Testis (tissue), 2 donors: ENCODE measurements at regions not wholly inside any gene's neighbourhood (a gene's known extent, or its start where the extent isn't known, plus 50 kb on each side); places are given as distances from the start of the nearest gene placed in this dataset.
A peak's percentile ranks its signal among the peaks of the same experiment; 100 is the strongest.

Experiments used
- DNase-seq: peaks from one replicate; pipeline ENCODE4 v3.0.0-alpha.2; 2019
- H3K27ac ChIP-seq, 2 donors: fragments of 200-600 bp; sonication (generic); one replicate each; pipeline ENCODE4 v1.5.1; 2019
- H3K27me3 ChIP-seq: fragments of 200-600 bp; sonication (generic); one replicate; pipeline ENCODE4 v1.5.1; 2019
- H3K36me3 ChIP-seq: fragments of 200-600 bp; sonication (generic); one replicate; pipeline ENCODE4 v1.5.1; 2017; ENCODE audit warnings: low read depth; ENCODE audit errors: missing control alignments
- H3K4me1 ChIP-seq: fragments of 200-600 bp; sonication (generic); one replicate; pipeline ENCODE4 v1.5.1; 2019
- H3K4me3 ChIP-seq, 2 donors: fragments of 200-600 bp; sonication (generic); one replicate each; pipeline ENCODE4 v1.5.1; 2017 to 2019
- H3K9me3 ChIP-seq: fragments of 200-600 bp; sonication (generic); one replicate; pipeline ENCODE4 v1.5.1; 2017
- POLR2A ChIP-seq: fragments of 450-650 bp; IDR thresholded peaks from one replicate; pipeline ENCODE4 v1.6.1; 2017; ENCODE audit warnings: antibody characterized with exemption, mild to moderate bottlenecking, moderate library complexity
- WGBS, 2 donors: methylation state at CpG; one replicate each; pipeline ENCODE4 v1.1.5; 2018; 5-methylcytosine and 5-hydroxymethylcytosine counted together
- intact Hi-C: fragments of 100-400 bp; cut with DNase I; formaldehyde crosslinking; loops from one replicate; pipeline ENCODE4 v1.15.1; 2023; ENCODE audit warnings: low total_unique reads
- TF ChIP-seq, protein P1 (sequence below), 3 experiments: fragments of 450-650 bp in 2 of 3; fragments of 200-600 bp in 1 of 3; sonication (generic) in 1 of 3; IDR thresholded peaks; one replicate each; pipeline ENCODE4 v1.5.1; 2016 to 2019; ENCODE audit warnings: antibody characterized with exemption in 3 of 3, mild to moderate bottlenecking in 2 of 3, moderate library complexity in 1 of 3

DNA sequence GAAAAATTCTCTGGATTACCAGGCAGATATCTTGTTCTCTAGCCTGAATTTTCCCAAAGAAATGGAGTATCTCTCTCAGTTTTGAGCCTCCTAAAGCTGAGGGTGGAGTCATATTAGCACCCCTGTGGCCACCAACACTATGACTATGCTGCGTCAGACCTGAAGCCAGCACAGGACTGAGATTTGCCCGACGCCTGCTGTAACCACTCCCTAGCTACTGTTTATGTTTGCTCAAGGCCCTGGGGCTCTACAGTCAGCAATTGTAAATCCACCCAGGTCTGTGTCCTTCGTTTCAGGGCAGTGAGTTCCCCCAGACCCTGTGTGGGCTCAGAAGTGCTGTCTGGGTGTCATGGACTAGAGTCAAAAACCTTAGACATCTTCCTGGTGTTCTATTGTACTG lies 61.4 kb downstream of the ZXDA start:
- TF ChIP-seq, protein P1, sequence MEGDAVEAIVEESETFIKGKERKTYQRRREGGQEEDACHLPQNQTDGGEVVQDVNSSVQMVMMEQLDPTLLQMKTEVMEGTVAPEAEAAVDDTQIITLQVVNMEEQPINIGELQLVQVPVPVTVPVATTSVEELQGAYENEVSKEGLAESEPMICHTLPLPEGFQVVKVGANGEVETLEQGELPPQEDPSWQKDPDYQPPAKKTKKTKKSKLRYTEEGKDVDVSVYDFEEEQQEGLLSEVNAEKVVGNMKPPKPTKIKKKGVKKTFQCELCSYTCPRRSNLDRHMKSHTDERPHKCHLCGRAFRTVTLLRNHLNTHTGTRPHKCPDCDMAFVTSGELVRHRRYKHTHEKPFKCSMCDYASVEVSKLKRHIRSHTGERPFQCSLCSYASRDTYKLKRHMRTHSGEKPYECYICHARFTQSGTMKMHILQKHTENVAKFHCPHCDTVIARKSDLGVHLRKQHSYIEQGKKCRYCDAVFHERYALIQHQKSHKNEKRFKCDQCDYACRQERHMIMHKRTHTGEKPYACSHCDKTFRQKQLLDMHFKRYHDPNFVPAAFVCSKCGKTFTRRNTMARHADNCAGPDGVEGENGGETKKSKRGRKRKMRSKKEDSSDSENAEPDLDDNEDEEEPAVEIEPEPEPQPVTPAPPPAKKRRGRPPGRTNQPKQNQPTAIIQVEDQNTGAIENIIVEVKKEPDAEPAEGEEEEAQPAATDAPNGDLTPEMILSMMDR (IDR thresholded peaks at IDR 0.05) = no peak
- DNase-seq = no peak
- Histone ChIP-seq H3K27ac (no peak overlapping the region), H3K9me3 (no peaks in the 10 kb centered on the region), H3K4me3 (no peak overlapping the region), H3K27me3 (no peaks in the 10 kb centered on the region), H3K4me1 (no peaks in the 10 kb centered on the region), H3K36me3 (no peaks in the 10 kb centered on the region)
- intact Hi-C loops = no loop called here
- 38 to 67% methylated on average over 2 to 4 of the region's 4 CpGs for WGBS, 2 donors

DNA sequence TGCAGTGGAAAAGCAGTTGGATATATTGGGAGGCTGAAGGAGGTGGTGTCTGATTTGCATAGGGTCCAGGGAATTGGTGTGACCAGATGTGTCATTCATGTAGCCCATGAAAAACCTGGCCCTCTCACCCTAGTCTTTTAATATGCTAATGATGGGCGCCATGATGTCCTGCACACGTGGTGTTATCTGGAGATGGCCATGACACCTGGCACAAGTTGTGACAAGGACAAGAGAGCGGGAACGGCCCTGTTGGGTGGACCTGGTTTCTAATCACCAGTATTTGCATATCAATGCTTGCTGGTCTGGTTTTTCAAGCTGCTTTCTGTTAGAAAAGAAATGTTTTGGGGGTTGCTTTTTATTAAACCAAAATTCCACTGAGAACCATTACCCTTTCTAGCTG lies 87.4 kb downstream of the ZXDA start:
- intact Hi-C loops = no loop called here
- no peak overlapping the region for H3K4me3 ChIP-seq
- no peak for TF ChIP-seq POLR2A
- TF ChIP-seq, protein P1 (IDR thresholded peaks at IDR 0.05) = no peak
- H3K27ac ChIP-seq = no peak overlapping the region
- no peak for DNase-seq
- no peaks in the 10 kb centered on the region for H3K27me3 ChIP-seq
- WGBS, 2 donors = 48 to 53% methylated on average over 4 of the region's 4 CpGs
- no peaks in the 10 kb centered on the region for H3K9me3 ChIP-seq
- no peaks in the 10 kb centered on the region for H3K36me3 ChIP-seq
- no peaks in the 10 kb centered on the region for H3K4me1 ChIP-seq

DNA sequence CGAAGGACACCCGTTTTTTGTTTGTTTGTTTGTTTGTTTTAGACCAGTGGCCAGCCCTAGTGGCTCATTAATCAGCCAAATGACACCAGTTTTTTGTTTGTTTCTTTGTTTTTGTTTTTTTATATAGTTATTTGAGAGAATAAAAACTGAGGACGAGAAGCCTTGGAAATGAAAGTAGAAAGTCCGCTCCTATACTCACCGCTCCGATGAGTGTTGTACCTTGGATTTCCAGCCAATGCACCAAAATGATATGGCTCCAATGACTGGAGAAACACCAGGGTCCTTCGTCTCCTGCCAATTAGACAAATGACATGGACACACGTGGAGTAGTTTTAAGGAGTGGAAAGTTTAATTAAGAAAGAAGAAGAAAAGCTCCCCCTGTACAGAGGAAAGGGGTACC lies 87.9 kb downstream of the ZXDA start:
- Histone ChIP-seq H3K27ac (no peak overlapping the region), H3K36me3 (no peaks in the 10 kb centered on the region), H3K4me3 (no peak overlapping the region), H3K27me3 (no peaks in the 10 kb centered on the region), H3K9me3 (no peaks in the 10 kb centered on the region), H3K4me1 (no peaks in the 10 kb centered on the region)
- WGBS, 2 donors = 31 to 37% methylated on average over 7 to 8 of the region's 8 CpGs
- intact Hi-C loops = no loop called here
- DNase-seq = no peak
- TF ChIP-seq POLR2A = no peak

DNA sequence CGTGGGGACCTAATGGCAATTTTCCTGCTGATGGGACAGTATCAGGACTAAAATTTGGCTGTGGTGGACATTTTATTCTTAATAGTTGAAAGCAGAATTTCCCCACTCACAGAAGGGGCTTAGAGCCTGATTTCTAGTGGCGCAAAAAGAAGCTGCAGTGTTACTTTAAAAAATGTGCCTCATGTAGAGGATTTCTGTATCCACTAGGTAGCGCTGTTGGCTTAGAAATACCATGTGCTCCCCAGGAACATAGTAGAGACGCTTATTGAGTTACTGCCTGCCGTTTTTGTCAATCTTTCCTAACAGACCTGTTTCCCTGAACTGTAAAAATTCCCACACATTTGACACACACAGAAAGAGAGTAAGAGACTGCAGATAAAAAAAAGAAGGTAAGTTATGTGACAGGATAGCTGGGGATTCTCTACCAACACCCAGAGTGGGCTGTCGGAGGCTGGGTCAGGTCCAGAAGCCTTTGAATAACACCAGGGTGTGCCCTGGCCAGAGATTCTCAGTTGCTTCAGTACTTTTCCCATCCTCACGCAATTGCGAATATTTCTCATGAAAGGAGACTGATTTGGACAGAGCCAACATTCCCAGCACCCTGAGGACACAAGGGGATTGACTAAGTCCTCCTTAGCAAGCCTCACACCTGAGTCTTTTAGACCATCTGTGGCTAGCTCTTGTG lies 88.4 kb downstream of the ZXDA start:
- no peaks in the 10 kb centered on the region for H3K9me3 ChIP-seq
- H3K27me3 ChIP-seq = no peaks in the 10 kb centered on the region
- TF ChIP-seq POLR2A = no peak
- TF ChIP-seq, protein P1 (IDR thresholded peaks at IDR 0.05) = peak; percentile 34 to 64 (median 54)
- H3K4me1 ChIP-seq = no peaks in the 10 kb centered on the region
- peak; percentile 20 for DNase-seq
- H3K36me3 ChIP-seq = no peaks in the 10 kb centered on the region
- H3K4me3 ChIP-seq = no peak overlapping the region
- no peak overlapping the region for H3K27ac ChIP-seq
- intact Hi-C loops = no loop called here
- 14 to 20% methylated on average over 4 to 8 of the region's 8 CpGs for WGBS, 2 donors

DNA sequence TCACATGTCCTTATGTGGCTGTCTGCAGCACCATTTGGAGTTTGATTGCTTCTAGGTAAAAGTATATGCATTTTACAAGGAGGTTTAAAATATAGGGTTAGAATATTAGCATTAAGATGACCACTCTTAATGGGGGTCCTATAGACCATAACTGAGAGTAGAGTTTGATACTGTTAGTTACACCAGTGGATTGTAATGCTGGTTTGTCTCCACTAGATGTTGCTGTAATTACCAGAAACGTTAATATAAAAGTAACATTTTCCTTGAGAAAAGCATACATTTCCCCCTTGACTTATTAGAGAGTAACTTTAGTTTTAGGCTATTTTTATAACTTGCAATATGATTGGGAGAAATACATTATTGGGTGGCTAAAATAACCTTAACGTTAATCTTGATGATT lies 93.0 kb downstream of the ZXDA start:
- H3K36me3 ChIP-seq = no peaks in the 10 kb centered on the region
- H3K4me1 ChIP-seq = no peaks in the 10 kb centered on the region
- no peaks in the 10 kb centered on the region for H3K27me3 ChIP-seq
- no peak overlapping the region for H3K27ac ChIP-seq
- no peak for DNase-seq
- WGBS, 2 donors = 21 to 22% methylated on average over 2 of the region's 2 CpGs
- H3K9me3 ChIP-seq = no peaks in the 10 kb centered on the region
- no peak overlapping the region for H3K4me3 ChIP-seq
- no peak for TF ChIP-seq POLR2A
- TF ChIP-seq, protein P1 (IDR thresholded peaks at IDR 0.05) = peak in 1 of 3 experiments; percentile 27
- intact Hi-C loops = no loop called here
